ENCODE measurements at regions not wholly inside any gene's neighbourhood (a gene's known extent, or its start where the extent isn't known, plus 50 kb on each side); places are given as distances from the start of the nearest gene placed in this dataset.

DNA sequence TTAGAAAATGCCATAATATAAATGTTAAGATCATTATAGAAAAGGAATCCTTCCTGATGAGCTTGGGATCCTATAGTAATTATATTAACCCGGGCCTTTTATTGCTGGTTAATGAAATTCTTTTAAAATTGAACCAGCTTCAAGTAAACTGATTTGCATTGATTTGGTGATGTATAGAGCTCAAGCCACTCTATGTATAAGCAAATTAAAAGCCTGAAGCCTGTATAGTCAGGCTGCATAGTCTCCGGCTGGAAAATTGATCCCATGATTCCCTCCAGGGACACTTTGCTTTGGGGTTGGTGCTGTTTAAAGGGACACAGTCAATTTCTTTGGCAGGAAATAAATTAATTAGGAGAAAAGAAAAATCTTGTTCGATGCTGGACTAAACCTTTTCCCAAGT lies 199.1 kb downstream of the HERPUD2 start:
- ATAC-seq (no peak), DNase-seq (no peak)
- intact Hi-C loops (cut with micrococcal nuclease) = no loop called here
- 88% methylated on average over 2 of the region's 3 CpGs for WGBS (ENCODE audit: insufficient coverage)
- H3K36me3 Mint-ChIP-seq = no peaks in the 10 kb centered on the region
- no peaks in the 10 kb centered on the region for H3K4me1 ChIP-seq (ENCODE audit: control insufficient read depth, insufficient read depth, low read length)
- peaks cover 16 to 40% of the 10 kb centered on the region in 2 donors for H3K27me3 Mint-ChIP-seq (ENCODE audit: low read depth in 2 of 2)
- TF ChIP-seq, protein P1, sequence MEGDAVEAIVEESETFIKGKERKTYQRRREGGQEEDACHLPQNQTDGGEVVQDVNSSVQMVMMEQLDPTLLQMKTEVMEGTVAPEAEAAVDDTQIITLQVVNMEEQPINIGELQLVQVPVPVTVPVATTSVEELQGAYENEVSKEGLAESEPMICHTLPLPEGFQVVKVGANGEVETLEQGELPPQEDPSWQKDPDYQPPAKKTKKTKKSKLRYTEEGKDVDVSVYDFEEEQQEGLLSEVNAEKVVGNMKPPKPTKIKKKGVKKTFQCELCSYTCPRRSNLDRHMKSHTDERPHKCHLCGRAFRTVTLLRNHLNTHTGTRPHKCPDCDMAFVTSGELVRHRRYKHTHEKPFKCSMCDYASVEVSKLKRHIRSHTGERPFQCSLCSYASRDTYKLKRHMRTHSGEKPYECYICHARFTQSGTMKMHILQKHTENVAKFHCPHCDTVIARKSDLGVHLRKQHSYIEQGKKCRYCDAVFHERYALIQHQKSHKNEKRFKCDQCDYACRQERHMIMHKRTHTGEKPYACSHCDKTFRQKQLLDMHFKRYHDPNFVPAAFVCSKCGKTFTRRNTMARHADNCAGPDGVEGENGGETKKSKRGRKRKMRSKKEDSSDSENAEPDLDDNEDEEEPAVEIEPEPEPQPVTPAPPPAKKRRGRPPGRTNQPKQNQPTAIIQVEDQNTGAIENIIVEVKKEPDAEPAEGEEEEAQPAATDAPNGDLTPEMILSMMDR (IDR thresholded peaks at IDR 0.05) = no peak
- H3K9me3 ChIP-seq (ENCODE audit: control insufficient read depth, insufficient read depth, low read length) = no peaks in the 10 kb centered on the region
- no peaks in the 10 kb centered on the region for H3K9me3 Mint-ChIP-seq
- H3K36me3 ChIP-seq (ENCODE audit: control insufficient read depth, insufficient read depth, low read length) = no peaks in the 10 kb centered on the region
- peaks cover 0 to 3% of the 10 kb centered on the region in 2 donors for H3K4me1 Mint-ChIP-seq
- H3K27ac ChIP-seq (ENCODE audit: low read length) = no peak overlapping the region
- H3K4me3 ChIP-seq (ENCODE audit: low read length) = no peak overlapping the region
- no peak overlapping the region for H3K4me3 Mint-ChIP-seq
- no peak overlapping the region for H3K27ac Mint-ChIP-seq
- no peaks in the 10 kb centered on the region for H3K27me3 ChIP-seq (ENCODE audit: control insufficient read depth, insufficient read depth, low read length)

- Histone ChIP-seq H3K4me1 (ENCODE audit: control insufficient read depth, insufficient read depth, low read length) (no peaks in the 10 kb centered on the region), H3K4me3 (ENCODE audit: low read length) (no peak overlapping the region), H3K36me3 (ENCODE audit: control insufficient read depth, insufficient read depth, low read length) (no peaks in the 10 kb centered on the region), H3K9me3 (ENCODE audit: control insufficient read depth, insufficient read depth, low read length) (no peaks in the 10 kb centered on the region), H3K27ac (ENCODE audit: low read length) (no peak overlapping the region), H3K27me3 (ENCODE audit: control insufficient read depth, insufficient read depth, low read length) (no peaks in the 10 kb centered on the region)
- ATAC-seq (no peak), DNase-seq (no peak)
- Mint-ChIP-seq H3K4me1 (peaks cover 0 to 3% of the 10 kb centered on the region in 2 donors), H3K27me3 (ENCODE audit: low read depth in 2 of 2) (peaks cover 21 to 45% of the 10 kb centered on the region in 2 donors), H3K27ac (no peak overlapping the region), H3K4me3 (no peak overlapping the region), H3K9me3 (no peaks in the 10 kb centered on the region), H3K36me3 (no peaks in the 10 kb centered on the region)
- TF ChIP-seq, protein P1 (IDR thresholded peaks at IDR 0.05) = no peak
- intact Hi-C loops (cut with micrococcal nuclease) = no loop called here
- WGBS (ENCODE audit: insufficient coverage) = 96% methylated on average over 2 of the region's 2 CpGs
Measured at GRCh38 chr7:35495377-35495776, 199.6 kb downstream of the HERPUD2 start.

DNA sequence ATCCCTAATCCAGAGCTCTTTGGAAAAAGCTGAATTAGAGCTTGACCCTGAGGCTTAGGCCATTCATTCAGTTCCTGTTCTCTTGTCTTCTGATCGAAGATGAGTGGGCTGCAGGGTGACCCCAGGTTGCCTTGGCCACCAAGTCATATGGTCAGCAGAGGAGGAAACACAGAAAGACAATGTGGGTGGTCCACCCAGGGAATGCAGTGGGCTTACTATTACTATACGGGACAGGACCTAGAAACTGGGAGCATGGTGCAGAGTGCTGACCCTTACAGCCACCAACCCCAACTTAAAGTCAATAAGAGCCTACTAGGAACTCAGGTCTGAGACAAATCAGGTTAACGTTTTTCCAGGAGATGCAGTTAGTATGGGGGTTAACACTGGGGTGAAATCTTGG lies 200.5 kb downstream of the HERPUD2 start:
- peaks cover 19 to 50% of the 10 kb centered on the region in 2 donors for H3K27me3 Mint-ChIP-seq (ENCODE audit: low read depth in 2 of 2)
- H3K4me3 Mint-ChIP-seq = no peak overlapping the region
- H3K4me1 Mint-ChIP-seq = peaks cover 0 to 3% of the 10 kb centered on the region in 2 donors
- H3K9me3 Mint-ChIP-seq = no peaks in the 10 kb centered on the region
- intact Hi-C loops (cut with micrococcal nuclease) = no loop called here
- Histone ChIP-seq H3K27me3 (ENCODE audit: control insufficient read depth, insufficient read depth, low read length) (no peaks in the 10 kb centered on the region), H3K9me3 (ENCODE audit: control insufficient read depth, insufficient read depth, low read length) (no peaks in the 10 kb centered on the region), H3K36me3 (ENCODE audit: control insufficient read depth, insufficient read depth, low read length) (no peaks in the 10 kb centered on the region), H3K4me1 (ENCODE audit: control insufficient read depth, insufficient read depth, low read length) (no peaks in the 10 kb centered on the region), H3K27ac (ENCODE audit: low read length) (no peak overlapping the region), H3K4me3 (ENCODE audit: low read length) (no peak overlapping the region)
- TF ChIP-seq, protein P1 (IDR thresholded peaks at IDR 0.05) = no peak
- DNase-seq = no peak
- H3K36me3 Mint-ChIP-seq = no peaks in the 10 kb centered on the region
- no peak overlapping the region for H3K27ac Mint-ChIP-seq
- WGBS (ENCODE audit: insufficient coverage) = 77% methylated on average over 3 of the region's 3 CpGs
- no peak for ATAC-seq

GRCh38 chr7:35492451-35493175 lies 202.3 kb downstream of the HERPUD2 start:
- no peak for DNase-seq
- Mint-ChIP-seq H3K27me3 (ENCODE audit: low read depth in 2 of 2) (peaks cover 9 to 32% of the 10 kb centered on the region in 2 donors), H3K27ac (no peak overlapping the region)

More at GRCh38 chr7:35492451-35493175, 202.3 kb downstream of the HERPUD2 start:
- intact Hi-C loops (cut with micrococcal nuclease) = no loop called here
- ATAC-seq = no peak
- Mint-ChIP-seq H3K9me3 (no peaks in the 10 kb centered on the region), H3K4me1 (peaks cover 0 to 3% of the 10 kb centered on the region in 2 donors), H3K4me3 (no peak overlapping the region), H3K36me3 (no peaks in the 10 kb centered on the region)
- Histone ChIP-seq H3K4me3 (ENCODE audit: low read length) (no peak overlapping the region), H3K27me3 (ENCODE audit: control insufficient read depth, insufficient read depth, low read length) (no peaks in the 10 kb centered on the region), H3K36me3 (ENCODE audit: control insufficient read depth, insufficient read depth, low read length) (no peaks in the 10 kb centered on the region), H3K27ac (ENCODE audit: low read length) (no peak overlapping the region), H3K4me1 (ENCODE audit: control insufficient read depth, insufficient read depth, low read length) (no peaks in the 10 kb centered on the region), H3K9me3 (ENCODE audit: control insufficient read depth, insufficient read depth, low read length) (no peaks in the 10 kb centered on the region)
- 83% methylated on average over 16 of the region's 19 CpGs for WGBS (ENCODE audit: insufficient coverage)
- TF ChIP-seq, protein P1 (IDR thresholded peaks at IDR 0.05) = no peak
